GM19395 (cell line): ENCODE measurements at regions not wholly inside any gene's neighbourhood (a gene's known extent, or its start where the extent isn't known, plus 50 kb on each side); places are given as distances from the start of the nearest gene placed in this dataset.

Experiments used
- ATAC-seq: cut with Tn5 transposase; IDR thresholded peaks from one replicate; pipeline ENCODE4 v1.9.1; 2021; ENCODE audit warnings: mild to moderate bottlenecking, moderate library complexity; ENCODE audit not compliant: unreplicated experiment

GRCh38 chr6:11926594-11927407, 85.3 kb upstream of the HIVEP1 start:
- ATAC-seq: no peak

- no peak for ATAC-seq
These were observed 86.3 kb upstream of the HIVEP1 start for GRCh38 chr6:11925805-11926204.

GRCh38 chr6:11923621-11924020, 88.5 kb upstream of the HIVEP1 start:
- ATAC-seq: no peak

GRCh38 chr6:11922901-11923300, 89.2 kb upstream of the HIVEP1 start:
- ATAC-seq: no peak

GRCh38 chr6:11921751-11922150, 90.4 kb upstream of the HIVEP1 start:
- ATAC-seq: no peak

GRCh38 chr6:11921017-11921438, 91.1 kb upstream of the HIVEP1 start:
- ATAC-seq: no peak

- no peak for ATAC-seq
These were observed 91.5 kb upstream of the HIVEP1 start for GRCh38 chr6:11920566-11920965.

- no peak for ATAC-seq
These were observed 92.2 kb upstream of the HIVEP1 start for GRCh38 chr6:11919771-11920440.

- no peak for ATAC-seq
These were observed 93.1 kb upstream of the HIVEP1 start for GRCh38 chr6:11918739-11919605.

- ATAC-seq: no peak
These were observed 94.0 kb upstream of the HIVEP1 start for GRCh38 chr6:11917951-11918738.

GRCh38 chr6:11912420-11912819, 99.7 kb upstream of the HIVEP1 start:
- no peak for ATAC-seq

GRCh38 chr6:11911538-11911937, 100.6 kb upstream of the HIVEP1 start:
- ATAC-seq: no peak

GRCh38 chr6:11909696-11910132, 102.4 kb upstream of the HIVEP1 start:
- no peak for ATAC-seq

GRCh38 chr6:11908436-11909105, 103.5 kb upstream of the HIVEP1 start:
- ATAC-seq: no peak

GRCh38 chr6:11903645-11904044, 108.5 kb upstream of the HIVEP1 start:
- ATAC-seq: no peak

GRCh38 chr6:11902527-11902926, 109.6 kb upstream of the HIVEP1 start:
- ATAC-seq: no peak

- no peak for ATAC-seq
These were observed 111.2 kb upstream of the HIVEP1 start for GRCh38 chr6:11900662-11901598.

GRCh38 chr6:11899645-11900044, 112.5 kb upstream of the HIVEP1 start:
- no peak for ATAC-seq

- ATAC-seq: no peak
These were observed 115.6 kb upstream of the ADTRP start for GRCh38 chr6:11894212-11894611.
